ENCODE measurements at regions not wholly inside any gene's neighbourhood (a gene's known extent, or its start where the extent isn't known, plus 50 kb on each side); places are given as distances from the start of the nearest gene placed in this dataset.

- DNase-seq (no peak), ATAC-seq (no peak)
- no peak for TF ChIP-seq CTCF (IDR thresholded peaks at IDR 0.05)
- Histone ChIP-seq H3K4me3 (no peak overlapping the region), H3K27ac (no peak overlapping the region), H3K4me1 (no peaks in the 10 kb centered on the region), H3K9me3 (no peaks in the 10 kb centered on the region), H3K36me3 (no peaks in the 10 kb centered on the region), H3K27me3 (peaks cover 0 to 4% of the 10 kb centered on the region in 2 donors)
- intact Hi-C loops (cut with DNase I) = no loop called here
These were observed 62.5 kb upstream of the SH3RF3 start for GRCh38 chr2:109066501-109066900.

- TF ChIP-seq CTCF (IDR thresholded peaks at IDR 0.05) = no peak
- intact Hi-C loops (cut with DNase I) = no loop called here
- H3K9me3 ChIP-seq = no peaks in the 10 kb centered on the region
- no peak overlapping the region for H3K4me3 ChIP-seq
- DNase-seq (peak in 2 of 4 donors; percentile 12 to 32), ATAC-seq (peak; percentile 76)
- H3K27me3 ChIP-seq = peaks cover 0 to 4% of the 10 kb centered on the region in 2 donors
- no peaks in the 10 kb centered on the region for H3K4me1 ChIP-seq
- no peak overlapping the region for H3K27ac ChIP-seq
- no peaks in the 10 kb centered on the region for H3K36me3 ChIP-seq
These were observed 63.6 kb upstream of the SH3RF3 start for GRCh38 chr2:109065391-109065734.

- intact Hi-C loops (cut with DNase I) = no loop called here
- ATAC-seq (no peak), DNase-seq (no peak)
- Histone ChIP-seq H3K4me1 (no peaks in the 10 kb centered on the region), H3K36me3 (no peaks in the 10 kb centered on the region), H3K27ac (no peak overlapping the region), H3K4me3 (no peak overlapping the region), H3K27me3 (peaks cover 0 to 4% of the 10 kb centered on the region in 2 donors), H3K9me3 (no peaks in the 10 kb centered on the region)
- TF ChIP-seq CTCF (IDR thresholded peaks at IDR 0.05) = no peak
These were observed 64.2 kb upstream of the SH3RF3 start for GRCh38 chr2:109064660-109065390.

- H3K4me3 ChIP-seq = no peak overlapping the region
These were observed 65.9 kb upstream of the SH3RF3 start for GRCh38 chr2:109062859-109063700.

More at GRCh38 chr2:109062859-109063700, 65.9 kb upstream of the SH3RF3 start:
- no peaks in the 10 kb centered on the region for H3K36me3 ChIP-seq
- ATAC-seq (no peak), DNase-seq (no peak)
- no peaks in the 10 kb centered on the region for H3K9me3 ChIP-seq
- no peak for TF ChIP-seq CTCF (IDR thresholded peaks at IDR 0.05)
- peaks cover 0 to 4% of the 10 kb centered on the region in 2 donors for H3K27me3 ChIP-seq
- intact Hi-C loops (cut with DNase I) = no loop called here
- no peaks in the 10 kb centered on the region for H3K4me1 ChIP-seq
- no peak overlapping the region for H3K27ac ChIP-seq
